ENCODE measurements at regions not wholly inside any gene's neighbourhood (a gene's known extent, or its start where the extent isn't known, plus 50 kb on each side); places are given as distances from the start of the nearest gene placed in this dataset.

- no peak for TF ChIP-seq CTCF (IDR thresholded peaks at IDR 0.05)
- no peaks in the 10 kb centered on the region for H3K4me1 ChIP-seq (ENCODE audit: control insufficient read depth, insufficient read depth, low read length)
- no peaks in the 10 kb centered on the region for H3K36me3 ChIP-seq (ENCODE audit: control insufficient read depth, insufficient read depth, low read length)
- DNase-seq = no peak
- Mint-ChIP-seq H3K9me3 (peaks cover 3 to 4% of the 10 kb centered on the region in 2 donors), H3K27ac (no peak overlapping the region), H3K4me3 (no peak overlapping the region), H3K4me1 (no peaks in the 10 kb centered on the region), H3K36me3 (peaks cover 3% of the 10 kb centered on the region), H3K27me3 (ENCODE audit: low read depth in 2 of 2) (no peaks in the 10 kb centered on the region)
- ATAC-seq = no peak
- H3K27me3 ChIP-seq (ENCODE audit: control insufficient read depth, insufficient read depth, low read length) = no peaks in the 10 kb centered on the region
- WGBS (ENCODE audit: insufficient coverage) = 94% methylated on average over 18 of the region's 18 CpGs
- peaks cover 5% of the 10 kb centered on the region for H3K9me3 ChIP-seq (ENCODE audit: control insufficient read depth, insufficient read depth, low read length)
- intact Hi-C loops (cut with micrococcal nuclease) = no loop called here
- no peak overlapping the region for H3K4me3 ChIP-seq (ENCODE audit: low read length)
- H3K27ac ChIP-seq (ENCODE audit: low read length) = no peak overlapping the region
Measured at GRCh38 chr2:187002242-187002641, 153.3 kb upstream of the ZSWIM2 start.

- Histone ChIP-seq H3K9me3 (ENCODE audit: control insufficient read depth, insufficient read depth, low read length) (peaks cover 5% of the 10 kb centered on the region), H3K4me1 (ENCODE audit: control insufficient read depth, insufficient read depth, low read length) (no peaks in the 10 kb centered on the region), H3K36me3 (ENCODE audit: control insufficient read depth, insufficient read depth, low read length) (no peaks in the 10 kb centered on the region), H3K4me3 (ENCODE audit: low read length) (no peak overlapping the region), H3K27ac (ENCODE audit: low read length) (no peak overlapping the region), H3K27me3 (ENCODE audit: control insufficient read depth, insufficient read depth, low read length) (no peaks in the 10 kb centered on the region)
- WGBS (ENCODE audit: insufficient coverage) = 91% methylated on average over 7 of the region's 7 CpGs
- intact Hi-C loops (cut with micrococcal nuclease) = no loop called here
- ATAC-seq (no peak), DNase-seq (no peak)
- Mint-ChIP-seq H3K27ac (no peak overlapping the region), H3K9me3 (peaks cover 4 to 5% of the 10 kb centered on the region in 2 donors), H3K36me3 (peaks cover 6% of the 10 kb centered on the region), H3K27me3 (ENCODE audit: low read depth in 2 of 2) (no peaks in the 10 kb centered on the region), H3K4me1 (no peaks in the 10 kb centered on the region), H3K4me3 (no peak overlapping the region)
- TF ChIP-seq CTCF (IDR thresholded peaks at IDR 0.05) = no peak
Measured at GRCh38 chr2:187001248-187001647, 152.3 kb upstream of the ZSWIM2 start.

GRCh38 chr2:186995092-186995491 is 146.1 kb upstream of the ZSWIM2 start:
- no peak for DNase-seq
- 78% methylated on average over 1 of the region's 2 CpGs for WGBS (ENCODE audit: insufficient coverage)
- ATAC-seq = no peak
- H3K27me3 Mint-ChIP-seq (ENCODE audit: low read depth in 2 of 2) = no peaks in the 10 kb centered on the region
- peaks cover 6% of the 10 kb centered on the region for H3K36me3 Mint-ChIP-seq
- Histone ChIP-seq H3K27ac (ENCODE audit: low read length) (no peak overlapping the region), H3K9me3 (ENCODE audit: control insufficient read depth, insufficient read depth, low read length) (no peaks in the 10 kb centered on the region), H3K4me1 (ENCODE audit: control insufficient read depth, insufficient read depth, low read length) (no peaks in the 10 kb centered on the region), H3K4me3 (ENCODE audit: low read length) (no peak overlapping the region), H3K36me3 (ENCODE audit: control insufficient read depth, insufficient read depth, low read length) (no peaks in the 10 kb centered on the region), H3K27me3 (ENCODE audit: control insufficient read depth, insufficient read depth, low read length) (no peaks in the 10 kb centered on the region)
- peaks cover 8 to 19% of the 10 kb centered on the region in 2 donors for H3K9me3 Mint-ChIP-seq
- H3K4me3 Mint-ChIP-seq = no peak overlapping the region
- no peak overlapping the region for H3K27ac Mint-ChIP-seq
- intact Hi-C loops (cut with micrococcal nuclease) = no loop called here
- no peak for TF ChIP-seq CTCF (IDR thresholded peaks at IDR 0.05)
- H3K4me1 Mint-ChIP-seq = no peaks in the 10 kb centered on the region

GRCh38 chr2:186992597-186992996 is 143.6 kb upstream of the ZSWIM2 start:
- no peaks in the 10 kb centered on the region for H3K4me1 Mint-ChIP-seq
- no peaks in the 10 kb centered on the region for H3K27me3 Mint-ChIP-seq (ENCODE audit: low read depth in 2 of 2)
- no peak overlapping the region for H3K4me3 ChIP-seq (ENCODE audit: low read length)
- 95% methylated on average over 2 of the region's 2 CpGs for WGBS (ENCODE audit: insufficient coverage)
- H3K36me3 ChIP-seq (ENCODE audit: control insufficient read depth, insufficient read depth, low read length) = no peaks in the 10 kb centered on the region
- ATAC-seq (no peak), DNase-seq (no peak)
- peaks cover 6% of the 10 kb centered on the region for H3K36me3 Mint-ChIP-seq
- H3K4me1 ChIP-seq (ENCODE audit: control insufficient read depth, insufficient read depth, low read length) = no peaks in the 10 kb centered on the region
- H3K27ac ChIP-seq (ENCODE audit: low read length) = no peak overlapping the region
- H3K27ac Mint-ChIP-seq = no peak overlapping the region
- no peak for TF ChIP-seq CTCF (IDR thresholded peaks at IDR 0.05)
- H3K9me3 ChIP-seq (ENCODE audit: control insufficient read depth, insufficient read depth, low read length) = no peaks in the 10 kb centered on the region
- H3K4me3 Mint-ChIP-seq = no peak overlapping the region
- H3K27me3 ChIP-seq (ENCODE audit: control insufficient read depth, insufficient read depth, low read length) = no peaks in the 10 kb centered on the region
- intact Hi-C loops (cut with micrococcal nuclease) = no loop called here
- H3K9me3 Mint-ChIP-seq = peaks cover 12 to 25% of the 10 kb centered on the region in 2 donors

Measured in natural killer cell (primary cell).